ENCODE measurements at regions not wholly inside any gene's neighbourhood (a gene's known extent, or its start where the extent isn't known, plus 50 kb on each side); places are given as distances from the start of the nearest gene placed in this dataset.

DNA sequence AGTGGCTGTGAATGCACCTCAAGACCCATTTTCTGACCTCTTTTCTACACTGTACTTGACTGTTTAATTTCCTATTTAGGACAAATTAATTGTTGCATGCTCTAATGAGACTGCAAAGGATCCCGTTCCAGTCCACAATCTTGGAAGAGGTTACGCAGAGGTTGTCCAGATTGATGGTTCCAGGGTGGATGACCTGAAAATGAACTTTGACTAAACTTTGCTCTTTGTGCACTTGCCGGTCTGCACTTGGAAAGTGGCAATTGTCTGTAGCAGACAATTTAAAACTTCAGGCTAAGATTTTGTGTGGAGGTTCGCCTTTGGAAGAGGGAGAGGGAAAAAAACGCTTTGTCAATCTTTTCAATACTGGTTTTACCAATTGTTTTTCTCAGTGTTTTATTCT lies 267.8 kb downstream of the TMEM161B start:
- no peak for DNase-seq (ENCODE audit: low read depth)

DNA sequence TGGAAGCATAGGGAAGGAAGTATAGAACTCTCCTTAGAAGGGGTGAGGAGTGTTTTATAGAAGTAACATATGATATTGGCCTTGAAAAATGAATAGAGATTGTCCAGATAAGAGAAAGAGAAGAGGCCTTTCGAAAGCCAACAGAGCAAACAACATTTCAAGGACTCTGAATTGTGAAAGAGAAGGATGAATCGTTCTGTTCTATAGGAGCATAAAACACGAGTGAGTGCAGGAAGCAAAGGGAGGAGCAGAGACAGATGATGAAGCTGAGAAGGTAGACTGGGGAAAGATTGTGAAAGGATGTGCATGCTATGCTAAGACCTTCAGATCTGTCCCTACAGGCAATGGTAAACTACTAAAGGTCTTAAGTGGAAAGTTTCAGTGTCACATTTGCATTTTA lies 271.0 kb downstream of the TMEM161B start:
- DNase-seq (ENCODE audit: low read depth): no peak
- no peak overlapping the region for H3K4me3 ChIP-seq (ENCODE audit: low read depth, low read length)

More for the DNA sequence above, 267.8 kb downstream of the TMEM161B start:
- H3K4me3 ChIP-seq (ENCODE audit: low read depth, low read length): no peak overlapping the region

DNA sequence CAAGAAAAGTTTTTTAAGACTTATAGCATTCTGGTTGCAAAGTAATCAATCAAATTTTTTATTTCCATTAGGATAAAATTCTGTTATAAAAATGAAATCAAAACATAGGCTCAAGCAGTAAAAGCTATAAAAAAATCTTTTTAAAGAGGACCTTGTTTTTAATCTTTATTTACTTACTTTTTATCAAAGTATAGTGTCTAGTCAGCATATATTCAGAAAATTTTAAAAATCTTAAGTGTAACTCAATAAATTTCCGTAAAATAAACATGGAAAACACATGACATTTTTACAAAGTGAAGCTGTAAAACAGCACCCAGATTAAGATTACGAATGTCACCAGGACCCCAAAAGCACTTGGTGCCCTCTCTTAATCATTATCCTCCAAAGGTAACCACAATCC lies 302.4 kb downstream of the TMEM161B start:
- no peak overlapping the region for H3K4me3 ChIP-seq (ENCODE audit: low read depth, low read length)
- no peak for DNase-seq (ENCODE audit: low read depth)

GRCh38 chr5:87954121-87954520 lies 314.5 kb downstream of the TMEM161B start:
- H3K4me3 ChIP-seq (ENCODE audit: low read depth, low read length): no peak overlapping the region
- no peak for DNase-seq (ENCODE audit: low read depth)

DNA sequence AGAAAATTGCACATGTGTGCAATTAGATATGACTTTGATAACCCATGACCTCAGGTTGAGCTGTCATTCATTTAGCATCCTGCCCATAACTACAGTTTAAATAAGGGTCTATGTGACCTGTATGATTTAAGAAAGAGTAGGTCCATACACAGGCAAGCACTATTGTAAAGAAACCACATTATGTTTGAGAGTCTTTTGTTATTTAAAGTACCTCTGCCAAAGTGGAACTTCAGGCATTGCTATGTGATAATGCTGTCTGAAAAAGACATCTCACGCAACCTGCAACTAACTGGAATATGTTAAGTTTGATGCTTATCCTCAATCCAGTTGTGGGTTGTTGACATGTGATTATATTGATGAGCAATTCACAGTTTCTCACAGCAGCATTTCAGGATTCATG lies 317.0 kb downstream of the TMEM161B start:
- no peak for DNase-seq (ENCODE audit: low read depth)
- no peak overlapping the region for H3K4me3 ChIP-seq (ENCODE audit: low read depth, low read length)

DNA sequence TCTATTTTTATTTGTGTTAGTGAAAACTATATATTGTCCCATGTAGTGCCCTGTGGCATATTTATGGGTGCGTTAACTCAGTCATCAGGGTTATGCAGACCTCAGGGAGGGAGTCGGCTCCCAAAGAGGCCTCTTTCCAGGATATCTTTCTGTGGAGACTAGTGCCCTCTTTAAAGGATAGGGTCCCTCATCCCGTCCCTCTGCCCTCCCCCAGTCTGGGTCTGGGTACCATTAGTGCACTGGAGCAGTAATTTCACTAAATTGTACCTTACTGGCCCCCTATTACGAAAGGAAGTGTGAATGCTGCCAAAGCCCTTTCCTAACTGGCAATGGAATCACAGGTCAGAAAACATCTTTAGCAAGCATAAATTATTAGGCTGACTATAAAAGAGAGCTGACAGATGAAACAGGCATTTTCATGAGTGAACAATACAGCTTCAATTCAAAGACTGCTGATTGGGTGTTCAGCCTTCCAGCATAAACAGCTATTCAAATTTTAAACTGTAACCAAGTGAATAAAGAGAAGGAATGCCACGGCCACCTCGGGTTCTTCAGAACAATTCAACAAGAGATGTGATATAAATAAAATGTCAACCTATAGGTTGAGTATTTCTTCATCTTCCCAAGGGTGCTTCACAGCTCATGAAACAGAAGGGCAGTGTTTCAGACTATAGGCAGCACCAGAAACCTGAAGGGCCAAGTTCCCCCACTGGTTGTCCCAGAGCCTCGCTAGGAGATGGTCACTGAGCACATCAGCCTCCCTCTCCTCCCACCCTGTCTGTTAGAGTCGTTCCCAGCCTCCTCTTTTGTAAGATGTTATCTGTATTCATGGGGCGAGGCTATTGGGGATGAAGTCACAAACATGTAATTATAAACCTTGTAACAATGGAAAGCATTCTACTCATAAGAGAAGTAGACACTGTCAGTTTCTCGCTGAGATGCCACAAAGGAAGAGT lies 318.7 kb downstream of the TMEM161B start:
- no peak overlapping the region for H3K4me3 ChIP-seq (ENCODE audit: low read depth, low read length)
- DNase-seq (ENCODE audit: low read depth): no peak

GRCh38 chr5:87948486-87948885 lies 320.2 kb downstream of the TMEM161B start:
- no peak overlapping the region for H3K4me3 ChIP-seq (ENCODE audit: low read depth, low read length)
- no peak for DNase-seq (ENCODE audit: low read depth)

- DNase-seq (ENCODE audit: low read depth): no peak
- H3K4me3 ChIP-seq (ENCODE audit: low read depth, low read length): no peak overlapping the region
Observed at GRCh38 chr5:87946271-87946670, 322.4 kb downstream of the TMEM161B start.

DNA sequence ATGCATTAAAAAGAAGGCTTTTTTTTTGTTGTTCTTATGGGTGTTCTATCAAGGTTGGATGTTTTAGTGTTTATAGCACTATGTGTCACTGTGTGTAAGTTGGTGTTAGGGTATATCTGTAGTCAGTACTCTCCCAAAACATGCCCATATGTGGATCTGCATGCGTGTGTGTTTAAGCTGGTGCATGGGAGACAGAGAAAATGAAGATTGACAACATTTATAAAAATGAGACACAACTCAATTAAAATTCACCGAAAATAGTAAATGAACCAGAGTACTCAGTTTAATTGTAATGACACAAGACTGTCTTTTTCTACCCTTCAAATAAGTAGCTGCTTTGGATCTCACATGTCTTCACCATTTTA lies 323.4 kb downstream of the TMEM161B start:
- no peak for DNase-seq (ENCODE audit: low read depth)

GRCh38 chr5:87944553-87945285 lies 323.9 kb downstream of the TMEM161B start:
- DNase-seq (ENCODE audit: low read depth): no peak
- no peak overlapping the region for H3K4me3 ChIP-seq (ENCODE audit: low read depth, low read length)

More for the DNA sequence above, 323.4 kb downstream of the TMEM161B start:
- H3K4me3 ChIP-seq (ENCODE audit: low read depth, low read length): no peak overlapping the region

DNA sequence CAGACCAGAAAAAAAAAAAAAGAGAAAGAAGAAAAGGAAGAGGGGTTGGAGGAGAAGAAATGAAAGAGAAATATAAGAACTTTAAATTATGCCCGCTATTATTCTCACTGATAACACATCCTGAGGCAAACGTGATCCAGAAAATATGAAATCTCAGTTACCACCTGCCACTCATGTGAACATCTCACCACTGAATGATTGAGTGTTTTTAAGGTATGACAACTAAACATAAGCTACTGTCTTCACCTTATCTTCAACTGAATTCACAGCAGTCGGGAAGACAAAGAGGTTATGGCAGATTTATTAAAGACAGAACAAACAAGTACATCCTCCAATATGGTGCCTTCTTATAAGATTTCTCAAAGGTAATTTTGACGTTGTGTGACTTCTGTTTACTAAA lies 327.9 kb downstream of the TMEM161B start:
- no peak overlapping the region for H3K4me3 ChIP-seq (ENCODE audit: low read depth, low read length)
- DNase-seq (ENCODE audit: low read depth): no peak

DNA sequence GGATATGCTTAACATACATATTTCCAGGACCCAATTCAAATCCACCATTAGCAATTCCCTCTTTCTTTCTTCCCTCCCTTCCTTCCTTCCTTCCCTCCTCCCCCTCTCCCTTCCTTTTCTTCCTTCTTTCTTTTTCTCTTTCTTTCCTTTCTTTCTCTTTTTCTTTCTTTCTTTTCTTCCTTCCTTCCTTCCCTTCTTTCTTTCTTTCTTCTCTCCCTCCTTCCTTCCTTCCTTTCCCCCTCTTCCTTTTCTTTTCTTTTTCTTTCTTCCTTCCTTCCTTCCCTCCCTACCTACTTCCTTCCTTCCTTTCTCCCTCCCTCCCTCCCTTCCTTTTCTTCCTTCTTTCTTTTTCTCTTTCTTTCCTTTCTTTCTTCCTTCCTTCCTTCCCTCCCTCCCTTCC lies 332.0 kb downstream of the TMEM161B start:
- no peak for DNase-seq (ENCODE audit: low read depth)
- H3K4me3 ChIP-seq (ENCODE audit: low read depth, low read length): no peak overlapping the region

DNA sequence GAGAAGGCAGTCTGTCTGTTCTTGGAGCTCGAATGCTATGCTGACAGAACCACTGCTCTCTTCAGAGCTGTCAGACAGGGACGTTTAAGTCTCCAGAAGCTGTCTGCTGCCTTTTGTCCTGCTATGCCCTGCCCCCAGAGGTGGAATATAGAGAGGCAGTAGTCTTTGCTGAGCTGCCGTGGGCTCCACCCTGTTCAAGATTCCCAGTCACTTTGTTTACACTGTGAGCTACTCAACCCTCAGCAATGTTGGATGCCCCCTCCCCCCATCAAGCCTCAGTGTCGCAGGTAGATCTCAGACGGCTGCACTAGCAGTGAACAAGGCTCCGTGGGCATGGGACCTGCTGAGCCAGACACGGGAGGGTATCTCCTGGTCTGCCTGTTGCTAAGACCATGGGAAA lies 344.2 kb downstream of the TMEM161B start:
- no peak for DNase-seq (ENCODE audit: low read depth)
- no peak overlapping the region for H3K4me3 ChIP-seq (ENCODE audit: low read depth, low read length)

DNA sequence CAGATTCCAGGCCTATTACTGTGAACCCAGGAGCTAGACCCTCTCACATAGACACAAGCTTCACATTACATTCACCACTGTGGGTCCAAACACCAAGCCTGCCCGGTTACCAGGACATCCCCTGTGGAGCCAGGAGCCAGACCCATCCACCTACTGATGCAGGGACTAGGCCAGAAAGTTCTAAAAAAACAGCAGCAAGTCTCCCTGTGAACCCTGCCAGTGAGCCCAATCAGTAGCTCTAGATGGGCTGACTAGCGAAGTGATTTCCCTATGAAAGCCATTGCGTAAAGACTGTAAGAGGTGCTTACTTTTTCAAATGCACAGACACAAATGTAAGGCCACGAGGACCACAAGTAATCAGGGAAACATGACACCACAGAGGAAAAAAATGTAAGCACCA lies 352.3 kb downstream of the TMEM161B start:
- no peak overlapping the region for H3K4me3 ChIP-seq (ENCODE audit: low read depth, low read length)
- no peak for DNase-seq (ENCODE audit: low read depth)

- DNase-seq (ENCODE audit: low read depth): no peak
- no peak overlapping the region for H3K4me3 ChIP-seq (ENCODE audit: low read depth, low read length)
Observed at GRCh38 chr5:87912419-87912818, 356.2 kb downstream of the TMEM161B start.

- no peak for DNase-seq (ENCODE audit: low read depth)
- H3K4me3 ChIP-seq (ENCODE audit: low read depth, low read length): no peak overlapping the region
Observed at GRCh38 chr5:87909382-87909781, 359.3 kb downstream of the TMEM161B start.

- DNase-seq (ENCODE audit: low read depth): no peak
- H3K4me3 ChIP-seq (ENCODE audit: low read depth, low read length): no peak overlapping the region
Observed at GRCh38 chr5:87906962-87907361, 361.7 kb downstream of the TMEM161B start.

DNA sequence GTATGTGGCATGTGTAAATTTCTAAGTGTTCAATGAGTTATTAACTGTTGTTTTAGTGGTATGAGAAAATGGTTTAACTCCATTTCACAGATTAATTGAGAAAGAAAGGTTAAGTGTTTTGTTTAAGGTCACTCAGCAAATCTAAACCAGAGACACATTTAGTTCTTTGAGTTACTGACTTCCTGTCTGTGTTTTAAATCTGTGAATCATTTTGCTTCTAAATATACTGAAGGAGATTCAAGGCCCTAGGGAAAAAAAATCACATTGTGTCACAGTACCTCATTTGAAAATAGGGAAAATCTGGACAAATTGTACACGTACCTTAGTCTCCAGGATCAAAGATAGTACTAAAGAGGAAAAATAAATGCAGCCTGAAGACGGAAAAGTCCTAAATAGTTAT lies 368.2 kb downstream of the TMEM161B start:
- no peak overlapping the region for H3K4me3 ChIP-seq (ENCODE audit: low read depth, low read length)
- no peak for DNase-seq (ENCODE audit: low read depth)

DNA sequence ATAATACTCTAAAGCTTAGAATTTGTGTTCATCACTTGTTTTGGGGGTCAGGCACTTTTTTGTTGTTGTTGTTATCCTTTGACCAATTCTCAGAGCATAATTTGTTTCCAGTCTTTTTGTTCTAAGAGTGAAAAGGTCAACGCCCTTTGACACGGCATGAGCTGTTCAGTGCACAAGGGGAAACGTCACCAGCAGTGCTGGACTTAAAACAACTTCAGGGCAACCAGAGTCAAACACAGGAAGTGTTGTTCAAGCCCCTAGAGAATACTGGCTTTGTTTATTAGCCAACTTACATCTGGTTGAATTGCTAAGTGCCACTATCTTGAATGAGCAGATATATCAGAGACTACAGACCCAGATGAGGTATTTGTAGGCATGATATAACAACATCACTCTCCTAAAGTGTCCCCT lies 368.9 kb downstream of the TMEM161B start:
- no peak for DNase-seq (ENCODE audit: low read depth)
- H3K4me3 ChIP-seq (ENCODE audit: low read depth, low read length): no peak overlapping the region

- no peak for DNase-seq (ENCODE audit: low read depth)
- no peak overlapping the region for H3K4me3 ChIP-seq (ENCODE audit: low read depth, low read length)
Observed at GRCh38 chr5:87899208-87899661, 369.4 kb downstream of the TMEM161B start.

GRCh38 chr5:87898574-87898973 lies 370.1 kb downstream of the TMEM161B start:
- DNase-seq (ENCODE audit: low read depth): no peak
- H3K4me3 ChIP-seq (ENCODE audit: low read depth, low read length): no peak overlapping the region

Data from skeletal muscle cell (primary cell).